H1 (cell line): ENCODE measurements at regions not wholly inside any gene's neighbourhood (a gene's known extent, or its start where the extent isn't known, plus 50 kb on each side); places are given as distances from the start of the nearest gene placed in this dataset.
A peak's percentile ranks its signal among the peaks of the same experiment; 100 is the strongest.

ENCODE experiments used
- CTCF ChIA-PET: fragments of 300-600 bp; sonication (Branson Sonifier 250); formaldehyde crosslinking; loops from one replicate; lab custom pipeline; 2021; ENCODE audit not compliant: partially characterized antibody; lab: Charles Lee
- POLR2A ChIA-PET: fragments of 300-600 bp; sonication (Branson Sonifier 250); formaldehyde crosslinking; loops from one replicate; lab custom pipeline; 2021; ENCODE audit warnings: inconsistent platforms; ENCODE audit not compliant: partially characterized antibody; lab: Charles Lee
- DNase-seq, 2 experiments: peaks; one replicate each; pipeline versions ENCODE4 v3.0.0 to v3.0.0-alpha.2; 2010 to 2022; ENCODE audit warnings: low spot score in 2 of 2, low read depth in 1 of 2, mixed read lengths in 1 of 2
- FAIRE-seq: peaks from 2 replicates; lab custom pipeline; 2011; peaks lifted over from hg19 to GRCh38; lab: Jason Lieb, UNC
- H2AFZ ChIP-seq: 2 replicates; pipeline ENCODE4 v1.8.1; 2012; ENCODE audit warnings: low read length, inconsistent platforms
- H2AK5ac ChIP-seq: 2 replicates; pipeline ENCODE4 v1.6.1; 2013; ENCODE audit warnings: low read depth, low read length
- H2BK120ac ChIP-seq: replicated peaks from 2 replicates; pipeline ENCODE3; 2013; ENCODE audit warnings: low read depth, low read length, inconsistent platforms
- H2BK12ac ChIP-seq: 2 replicates; pipeline ENCODE4 v1.6.1; 2013; ENCODE audit warnings: low read depth, low read length
- H2BK15ac ChIP-seq: 2 replicates; pipeline ENCODE4 v1.6.1; 2013; ENCODE audit warnings: low read length
- H2BK20ac ChIP-seq: 2 replicates; pipeline ENCODE4 v1.6.1; 2013; ENCODE audit warnings: low read length
- H2BK5ac ChIP-seq: 2 replicates; pipeline ENCODE4 v1.6.1; 2013; ENCODE audit warnings: low read depth, low read length
- H3K14ac ChIP-seq: 2 replicates; pipeline ENCODE4 v1.6.1; 2013; ENCODE audit warnings: inconsistent platforms; ENCODE audit not compliant: insufficient read length
- H3K18ac ChIP-seq: 2 replicates; pipeline ENCODE4 v1.6.1; 2013; ENCODE audit warnings: low read length; ENCODE audit errors: extremely low read depth
- H3K23ac ChIP-seq: 2 replicates; pipeline ENCODE4 v1.6.1; 2013; ENCODE audit warnings: inconsistent platforms; ENCODE audit not compliant: insufficient read length
- H3K23me2 ChIP-seq: 2 replicates; pipeline ENCODE4 v1.6.1; 2013; ENCODE audit warnings: low read depth, low read length
- H3K27ac ChIP-seq: 2 replicates; pipeline ENCODE4 v1.6.1; 2011; ENCODE audit warnings: low read depth, low read length, inconsistent platforms
- H3K27me3 ChIP-seq, 4 experiments: replicated peaks in 1 of 4; 1 replicate in 1 of 4; 2 replicates in 3 of 4; pipeline versions ENCODE4 v1.6.1 to v1.8.1; 2011 to 2013; ENCODE audit warnings: low read length in 3 of 4, mild to moderate bottlenecking in 3 of 4, inconsistent platforms in 2 of 4, mixed read lengths in 2 of 4, moderate library complexity in 1 of 4; ENCODE audit not compliant: control insufficient read depth in 3 of 4, insufficient read depth in 3 of 4; ENCODE audit errors: extremely low read depth in 1 of 4
- H3K36me3 ChIP-seq, 4 experiments: 2 replicates each; pipeline versions ENCODE4 v1.6.1 to v1.8.1; 2011 to 2013; ENCODE audit warnings: mild to moderate bottlenecking in 4 of 4, low read length in 3 of 4, moderate library complexity in 2 of 4, control low read depth in 1 of 4, inconsistent platforms in 1 of 4; ENCODE audit not compliant: insufficient read depth in 4 of 4, control insufficient read depth in 2 of 4
- H3K4ac ChIP-seq: replicated peaks from 2 replicates; pipeline ENCODE3; 2013; ENCODE audit warnings: low read length, low read depth, mixed read lengths, inconsistent platforms; ENCODE audit not compliant: insufficient read length
- H3K4me1 ChIP-seq, 4 experiments: replicated peaks in 1 of 4; 1 replicate in 1 of 4; 2 replicates in 3 of 4; pipeline versions ENCODE4 v1.6.1 to v1.8.1; 2011 to 2013; ENCODE audit warnings: low read length in 3 of 4, inconsistent platforms in 2 of 4, mixed read lengths in 1 of 4; ENCODE audit not compliant: insufficient read depth in 4 of 4, control insufficient read depth in 3 of 4
- H3K4me2 ChIP-seq, 2 experiments: 2 replicates each; pipeline versions ENCODE4 v1.6.1 to v1.8.1; 2011 to 2013; ENCODE audit warnings: low read depth in 2 of 2, low read length in 2 of 2, control low read depth in 1 of 2, inconsistent platforms in 1 of 2, mild to moderate bottlenecking in 1 of 2; ENCODE audit not compliant: insufficient read depth in 1 of 2
- H3K4me3 ChIP-seq, 4 experiments: fragments of 200-600, 300-600 bp in 1 of 4; sonication (generic), shearing (Covaris generic), sonication (Bioruptor Twin) in 1 of 4; 2 replicates each; pipeline versions ENCODE4 v1.5.1 to v1.8.1; 2011 to 2016; ENCODE audit warnings: low read length in 4 of 4, low read depth in 3 of 4, control low read depth in 2 of 4, inconsistent platforms in 2 of 4, mild to moderate bottlenecking in 2 of 4, mixed read lengths in 1 of 4, moderate library complexity in 1 of 4; ENCODE audit not compliant: insufficient read depth in 2 of 4; ENCODE audit errors: extremely low read depth in 1 of 4
- H3K56ac ChIP-seq: replicated peaks from 2 replicates; pipeline ENCODE3; 2013; ENCODE audit warnings: low read depth, mild to moderate bottlenecking, mixed read lengths, low read length, inconsistent platforms; ENCODE audit not compliant: insufficient read length
- H3K79me1 ChIP-seq: 2 replicates; pipeline ENCODE4 v1.6.1; 2013; ENCODE audit warnings: low read depth, low read length, control low read depth
- H3K79me2 ChIP-seq, 2 experiments: 2 replicates each; pipeline versions ENCODE4 v1.6.1 to v1.8.1; 2012 to 2013; ENCODE audit warnings: low read length in 2 of 2, mild to moderate bottlenecking in 2 of 2, inconsistent platforms in 1 of 2; ENCODE audit not compliant: insufficient read depth in 2 of 2, control insufficient read depth in 1 of 2
- H3K9ac ChIP-seq, 4 experiments: replicated peaks in 1 of 4; 1 replicate in 1 of 4; 2 replicates in 3 of 4; pipeline versions ENCODE4 v1.6.1 to v1.8.1; 2011 to 2013; ENCODE audit warnings: low read depth in 3 of 4, low read length in 3 of 4, control low read depth in 2 of 4, mild to moderate bottlenecking in 2 of 4, moderate library complexity in 2 of 4, inconsistent platforms in 1 of 4; ENCODE audit errors: extremely low read depth in 1 of 4
- H3K9me3 ChIP-seq, 2 experiments: 2 replicates each; pipeline versions ENCODE4 v1.6.1 to v1.8.1; 2012 to 2013; ENCODE audit warnings: mild to moderate bottlenecking in 2 of 2, moderate library complexity in 2 of 2, control low read depth in 1 of 2, inconsistent platforms in 1 of 2, low read depth in 1 of 2, low read length in 1 of 2, mixed read lengths in 1 of 2; ENCODE audit not compliant: insufficient read depth in 2 of 2
- H4K20me1 ChIP-seq, 2 experiments: replicated peaks in 1 of 2; 2 replicates each; pipeline versions ENCODE3 to v1.8.1; 2011 to 2013; ENCODE audit warnings: inconsistent platforms in 2 of 2, low read length in 2 of 2, mild to moderate bottlenecking in 1 of 2; ENCODE audit not compliant: insufficient read depth in 2 of 2, control insufficient read depth in 1 of 2
- H4K5ac ChIP-seq: 2 replicates; pipeline ENCODE4 v1.6.1; 2013; ENCODE audit warnings: low read length, low read depth, mixed read lengths, inconsistent platforms; ENCODE audit not compliant: insufficient read length
- H4K8ac ChIP-seq: 2 replicates; pipeline ENCODE4 v1.8.0; 2013; ENCODE audit warnings: mild to moderate bottlenecking, moderate library complexity, low read length, inconsistent platforms; ENCODE audit not compliant: insufficient read depth; ENCODE audit errors: extremely low read depth
- H4K91ac ChIP-seq: replicated peaks from 2 replicates; pipeline ENCODE3; 2013; ENCODE audit warnings: low read length, mixed read lengths, inconsistent platforms; ENCODE audit not compliant: insufficient read length
- BCL11A ChIP-seq, 2 experiments: IDR thresholded peaks; one replicate each; pipeline ENCODE4 v1.6.1; 2011; ENCODE audit warnings: low read depth in 2 of 2, low read length in 2 of 2, mild to moderate bottlenecking in 2 of 2
- BRCA1 ChIP-seq: IDR thresholded peaks from 2 replicates; pipeline ENCODE4 v1.6.1; 2012; ENCODE audit warnings: low read depth, low read length, improper control_type of control experiment
- EZH2 ChIP-seq: fragments of 200-600 bp; sonication (generic); IDR thresholded peaks from 2 replicates; pipeline ENCODE4 v1.7.1; 2012; ENCODE audit warnings: low read depth, mild to moderate bottlenecking, moderate library complexity, low read length, inconsistent platforms; ENCODE audit not compliant: severe bottlenecking
- KDM1A ChIP-seq: fragments of 200-600, 300-600 bp; sonication (generic); IDR thresholded peaks from 2 replicates; pipeline ENCODE4 v1.7.1; 2016; ENCODE audit warnings: mild to moderate bottlenecking, low read length, borderline replicate concordance
- MAFK ChIP-seq: IDR thresholded peaks from 2 replicates; pipeline ENCODE4 v1.6.1; 2012; ENCODE audit warnings: low read depth, mild to moderate bottlenecking, improper control_type of control experiment, low read length
- POLR2A ChIP-seq, 2 experiments: IDR thresholded peaks; 1 replicate in 1 of 2; 2 replicates in 1 of 2; pipeline ENCODE4 v1.6.1; 2011; ENCODE audit warnings: low read depth in 2 of 2, low read length in 2 of 2, mild to moderate bottlenecking in 2 of 2; ENCODE audit errors: control extremely low read depth in 1 of 2
- SIX5 ChIP-seq: IDR thresholded peaks from 2 replicates; pipeline ENCODE4 v1.6.1; 2011; ENCODE audit warnings: mild to moderate bottlenecking, low read depth, low read length
- SP1 ChIP-seq: IDR thresholded peaks from 2 replicates; pipeline ENCODE4 v1.6.1; 2011; ENCODE audit warnings: low read depth, low read length
- SP2 ChIP-seq: IDR thresholded peaks from 2 replicates; pipeline ENCODE4 v1.6.1; 2012; ENCODE audit warnings: mild to moderate bottlenecking, low read length, inconsistent platforms
- TAF1 ChIP-seq: IDR thresholded peaks from 2 replicates; pipeline ENCODE4 v1.6.1; 2011; ENCODE audit warnings: mild to moderate bottlenecking, low read depth, low read length
- WGBS, 2 experiments: shearing (Covaris generic) in 1 of 2; methylation state at CpG; one replicate each; pipeline versions ENCODE4 v1.1.6 to v1.1.7; 2013 to 2015; ENCODE audit warnings: low lambda C conversion rate in 2 of 2, mixed read lengths in 2 of 2, inconsistent platforms in 1 of 2, low coverage in 1 of 2, missing lambda C conversion rate in 1 of 2; ENCODE audit not compliant: insufficient replicate concordance in 2 of 2, insufficient coverage in 1 of 2, insufficient read length in 1 of 2; ENCODE audit errors: extremely low coverage in 1 of 2, missing lambda C conversion rate in 1 of 2; 5-methylcytosine and 5-hydroxymethylcytosine counted together
- TF ChIP-seq, protein P1 (sequence below): IDR thresholded peaks from 2 replicates; pipeline ENCODE4 v1.6.1; 2011; ENCODE audit warnings: low read length, improper control_type of control experiment

DNA sequence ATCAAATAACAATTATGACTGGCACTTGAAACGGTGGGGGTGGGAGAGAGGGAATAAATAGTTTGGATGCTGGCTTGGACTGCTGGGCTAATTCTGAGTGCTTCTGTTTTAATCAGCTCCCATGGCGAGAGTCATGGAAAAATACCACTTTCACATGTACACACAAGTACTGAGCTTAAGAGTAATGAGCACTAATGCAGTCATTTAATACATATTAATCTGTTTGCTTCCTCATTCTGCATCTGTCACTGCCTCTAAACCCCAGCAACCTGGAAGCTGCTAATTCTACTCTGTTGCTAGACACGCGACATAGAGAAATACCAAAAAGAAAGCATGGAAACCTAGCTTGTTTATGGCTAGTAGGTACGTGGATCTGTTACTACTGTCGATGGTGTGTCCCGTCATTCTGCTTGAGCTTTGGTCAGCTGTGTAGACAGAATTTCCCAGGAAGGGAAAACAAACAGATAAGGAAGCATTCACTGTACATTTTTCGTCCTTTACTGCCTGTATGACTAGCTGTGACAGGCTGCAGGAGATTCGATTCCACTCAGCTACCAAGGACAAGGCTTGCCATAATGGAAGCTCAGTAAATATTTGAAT, 238.8 kb downstream of the BAMBI start:
- 91% methylated on average over 9 of the region's 9 CpGs; no CpG with 5 or more reads in 1 of the 2 experiments for WGBS, 2 experiments
- no peak overlapping the region for H2BK12ac ChIP-seq
- no peaks in the 10 kb centered on the region for H3K79me1 ChIP-seq
- no peaks in the 10 kb centered on the region for H3K36me3 ChIP-seq
- H3K56ac ChIP-seq, result no peak overlapping the region
- H2BK20ac ChIP-seq, result no peak overlapping the region
- H3K27ac ChIP-seq, result no peak overlapping the region
- no peak overlapping the region for H3K23ac ChIP-seq
- no peak overlapping the region for H3K4me2 ChIP-seq
- H2AK5ac ChIP-seq, result no peak overlapping the region
- TF ChIP-seq BRCA1 (no peak), SP1 (no peak), SIX5 (no peak), MAFK (no peak), POLR2A (IDR thresholded peaks at IDR 0.05; ENCODE audit: control extremely low read depth in 1 of 2, low read depth in 2 of 2, low read length in 2 of 2) (no peak), EZH2 (no peak), SP2 (no peak), KDM1A (no peak), BCL11A (IDR thresholded peaks at IDR 0.05; ENCODE audit: low read depth in 2 of 2, low read length in 2 of 2) (no peak), TAF1 (no peak)
- TF ChIP-seq, protein P1, sequence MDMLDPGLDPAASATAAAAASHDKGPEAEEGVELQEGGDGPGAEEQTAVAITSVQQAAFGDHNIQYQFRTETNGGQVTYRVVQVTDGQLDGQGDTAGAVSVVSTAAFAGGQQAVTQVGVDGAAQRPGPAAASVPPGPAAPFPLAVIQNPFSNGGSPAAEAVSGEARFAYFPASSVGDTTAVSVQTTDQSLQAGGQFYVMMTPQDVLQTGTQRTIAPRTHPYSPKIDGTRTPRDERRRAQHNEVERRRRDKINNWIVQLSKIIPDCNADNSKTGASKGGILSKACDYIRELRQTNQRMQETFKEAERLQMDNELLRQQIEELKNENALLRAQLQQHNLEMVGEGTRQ, result no peak
- H2BK15ac ChIP-seq, result no peak overlapping the region
- H2BK120ac ChIP-seq, result no peak overlapping the region
- H3K18ac ChIP-seq, result no peak overlapping the region
- no peak overlapping the region for H4K8ac ChIP-seq
- no peak overlapping the region for H3K14ac ChIP-seq
- H3K9me3 ChIP-seq, result no peaks in the 10 kb centered on the region
- H3K23me2 ChIP-seq, result no peaks in the 10 kb centered on the region
- no peaks in the 10 kb centered on the region for H3K27me3 ChIP-seq
- H3K79me2 ChIP-seq, result no peaks in the 10 kb centered on the region
- H4K91ac ChIP-seq, result no peak overlapping the region
- FAIRE-seq, result no peak
- CTCF ChIA-PET, result interaction anchor here (0.8 to 2.1 kb wide), 6 partner anchors 11 to 252 kb away, joined by 3 to 8 read pairs (median 4); no protein-coding TSS in a partner anchor
- no peak overlapping the region for H2BK5ac ChIP-seq
- H3K4me1 ChIP-seq, result no peaks in the 10 kb centered on the region
- no peak overlapping the region for H3K9ac ChIP-seq
- H4K5ac ChIP-seq, result no peak overlapping the region
- H4K20me1 ChIP-seq, result no peaks in the 10 kb centered on the region
- H3K4ac ChIP-seq, result no peak overlapping the region
- H3K4me3 ChIP-seq, result no peak overlapping the region
- H2AFZ ChIP-seq, result 0 out of 2 replicates have a peak overlapping the region, but pooled peaks have one; percentile 0
- no peak for DNase-seq
- POLR2A ChIA-PET, result no interaction called here
